SK-N-SH (cell line): ENCODE measurements at regions not wholly inside any gene's neighbourhood (a gene's known extent, or its start where the extent isn't known, plus 50 kb on each side); places are given as distances from the start of the nearest gene placed in this dataset.

Experiments
- CTCF ChIP-seq: fragments of 200-600 bp; sonication (generic); IDR thresholded peaks from 2 replicates; pipeline ENCODE4 v1.6.1; 2017; ENCODE audit warnings: antibody characterized with exemption, mild to moderate bottlenecking, moderate library complexity
- EP300 ChIP-seq, 2 experiments: IDR thresholded peaks; 2 replicates each; pipeline versions ENCODE4 v1.4.0 to v1.6.1; 2012; ENCODE audit warnings: borderline replicate concordance in 1 of 2, low read depth in 1 of 2, low read length in 1 of 2
- EZH2phosphoT487 ChIP-seq: fragments of 200-600 bp; sonication (generic); IDR thresholded peaks from 2 replicates; pipeline ENCODE4 v1.6.1; 2017; ENCODE audit warnings: low read depth, mixed run types, mild to moderate bottlenecking, antibody characterized with exemption, moderate library complexity, borderline replicate concordance
- JUND ChIP-seq: IDR thresholded peaks from 2 replicates; pipeline ENCODE4 v1.4.0; 2012
- MAX ChIP-seq: IDR thresholded peaks from 2 replicates; pipeline ENCODE4 v1.4.0; 2012; ENCODE audit warnings: low read depth
- REST ChIP-seq: IDR thresholded peaks from 2 replicates; pipeline ENCODE4 v1.6.1; 2012; ENCODE audit warnings: mild to moderate bottlenecking, low read depth, low read length, moderate library complexity
- TCF12 ChIP-seq: IDR thresholded peaks from 2 replicates; pipeline ENCODE4 v1.4.0; 2012
- TEAD4 ChIP-seq: IDR thresholded peaks from 2 replicates; pipeline ENCODE4 v1.4.0; 2012; ENCODE audit warnings: mild to moderate bottlenecking, borderline replicate concordance; ENCODE audit not compliant: insufficient read depth
- YY1 ChIP-seq: IDR thresholded peaks from 2 replicates; pipeline ENCODE4 v1.4.0; 2012; ENCODE audit warnings: low read depth, mild to moderate bottlenecking
- ZBTB33 ChIP-seq: IDR thresholded peaks from 2 replicates; pipeline ENCODE4 v1.4.0; 2012; ENCODE audit warnings: low read depth, borderline replicate concordance

GRCh38 chr3:155022896-155023295 lies 57.2 kb upstream of the MME start:
- no peak for TF ChIP-seq MAX
- TF ChIP-seq JUND, result no peak
- TF ChIP-seq CTCF, result no peak
- no peak for TF ChIP-seq YY1
- no peak for TF ChIP-seq EP300 (IDR thresholded peaks at IDR 0.05; ENCODE audit: borderline replicate concordance in 1 of 2, low read depth in 1 of 2, low read length in 1 of 2)
- TF ChIP-seq TCF12, result no peak
- TF ChIP-seq EZH2phosphoT487, result no peak
- TF ChIP-seq REST, result no peak
- TF ChIP-seq ZBTB33, result no peak
- TF ChIP-seq TEAD4, result no peak
